ENCODE measurements at regions not wholly inside any gene's neighbourhood (a gene's known extent, or its start where the extent isn't known, plus 50 kb on each side); places are given as distances from the start of the nearest gene placed in this dataset.

DNA sequence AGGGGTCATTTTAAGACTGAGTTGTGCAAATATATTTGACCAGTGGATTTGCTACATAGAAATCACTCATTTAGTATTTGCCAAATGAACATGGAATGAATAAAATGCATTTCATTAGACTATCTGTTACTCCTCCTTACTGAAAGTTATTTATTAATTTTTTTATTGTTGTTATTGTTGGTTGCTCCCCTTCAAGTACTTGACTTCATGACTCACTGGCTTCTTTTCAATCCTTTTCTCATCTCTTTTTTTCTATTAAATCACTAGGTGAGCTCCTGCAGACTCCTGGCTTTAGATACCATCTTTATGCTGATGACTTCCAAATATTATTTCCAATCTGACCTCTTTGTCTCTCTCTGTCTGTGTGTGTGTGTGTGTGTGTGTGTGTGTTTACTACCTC is 192.2 kb upstream of the FAM83B start (continued):
- no peak for TF ChIP-seq ZNF462 (CRISPR knock-in tag; IDR thresholded peaks at IDR 0.05)
- TF ChIP-seq JUNB (IDR thresholded peaks at IDR 0.05; ENCODE audit: unreplicated experiment), result no peak
- TF ChIP-seq REST (IDR thresholded peaks at IDR 0.05; ENCODE audit: unreplicated experiment), result no peak
- TF ChIP-seq ETS1 (IDR thresholded peaks at IDR 0.05), result no peak
- no peak for TF ChIP-seq POLR2AphosphoS5 (IDR thresholded peaks at IDR 0.05; ENCODE audit: low read depth)
